ENCODE measurements at regions not wholly inside any gene's neighbourhood (a gene's known extent, or its start where the extent isn't known, plus 50 kb on each side); places are given as distances from the start of the nearest gene placed in this dataset.

GRCh38 chr13:63425131-63425530 is 2009.5 kb upstream of the PCDH20 start:
- no peak for TF ChIP-seq CTCF (IDR thresholded peaks at IDR 0.05 in 4 of 5, conservative IDR thresholded peaks at IDR 0.05 in 1 of 5)
- no peak for TF ChIP-seq POLR2A (IDR thresholded peaks at IDR 0.05)

Measured in gastrocnemius medialis (tissue), 4 donors.